Psoas muscle (tissue), 7 donors: ENCODE measurements at regions not wholly inside any gene's neighbourhood (a gene's known extent, or its start where the extent isn't known, plus 50 kb on each side); places are given as distances from the start of the nearest gene placed in this dataset.

Experiments
- ATAC-seq, 4 donors: fragments of 200-7000 bp; cut with Tn5 transposase; one replicate each; pipeline ENCODE4 v1.9.1; 2020; ENCODE audit warnings: moderate library complexity in 3 of 4, mild to moderate bottlenecking in 2 of 4
- DNase-seq, 2 donors: peaks; one replicate each; pipeline ENCODE4 v3.0.0-alpha.2; 2020
- H3K27ac ChIP-seq: fragments of 200-600 bp; one replicate; pipeline ENCODE4 v1.8.0; 2022
- H3K27me3 ChIP-seq, 3 donors: fragments of 200-600 bp in 1 of 3; one replicate each; pipeline versions ENCODE4 v1.6.1 to v1.8.0; 2013 to 2022; ENCODE audit warnings: low read length in 2 of 3, mild to moderate bottlenecking in 2 of 3, moderate library complexity in 1 of 3; ENCODE audit not compliant: insufficient read depth in 3 of 3
- H3K36me3 ChIP-seq, 2 donors: fragments of 200-600 bp in 1 of 2; one replicate each; pipeline versions ENCODE4 v1.6.1 to v1.8.0; 2013 to 2022; ENCODE audit warnings: low read depth in 1 of 2, mild to moderate bottlenecking in 1 of 2, moderate library complexity in 1 of 2; ENCODE audit not compliant: insufficient read depth in 1 of 2
- H3K4me1 ChIP-seq: fragments of 200-600 bp; one replicate; pipeline ENCODE4 v1.8.0; 2022
- H3K4me3 ChIP-seq: fragments of 200-600 bp; one replicate; pipeline ENCODE4 v1.8.0; 2022; ENCODE audit warnings: mild to moderate bottlenecking
- H3K9me3 ChIP-seq: fragments of 200-600 bp; one replicate; pipeline ENCODE4 v1.8.0; 2022
- WGBS, 3 donors: extraction: QIAGEN DNeasy Blood & Tissue Kit; methylation state at CpG; one replicate each; pipeline versions ENCODE4 v1.1.6 to v1.1.7; 2013; 5-methylcytosine and 5-hydroxymethylcytosine counted together
- intact Hi-C, 2 donors: fragments of 100-400 bp; cut with DNase I; formaldehyde crosslinking; loops; one replicate each; pipeline versions ENCODE4 v1.11.0 to v1.14.2; 2022
- TF ChIP-seq, protein P1 (sequence below): fragments of 200-600 bp; IDR thresholded peaks from one replicate; pipeline ENCODE4 v1.8.0; 2022; ENCODE audit warnings: antibody characterized with exemption
- donor health status: healthy with polysubstance abuse.
- donor health status: DM: no; HTN: no; CAD: no; lungs with moderate emphysema.
- donor health status: Bipolar disorder and iron deficiency.
- donor health status: healthy.
- donor health status: DM: yes; HTN: yes; CAD: no.
- donor health status: DM: no; HTN: no; CAD: no.
- donor health status: DM: yes; HTN: yes; CAD: no.

DNA sequence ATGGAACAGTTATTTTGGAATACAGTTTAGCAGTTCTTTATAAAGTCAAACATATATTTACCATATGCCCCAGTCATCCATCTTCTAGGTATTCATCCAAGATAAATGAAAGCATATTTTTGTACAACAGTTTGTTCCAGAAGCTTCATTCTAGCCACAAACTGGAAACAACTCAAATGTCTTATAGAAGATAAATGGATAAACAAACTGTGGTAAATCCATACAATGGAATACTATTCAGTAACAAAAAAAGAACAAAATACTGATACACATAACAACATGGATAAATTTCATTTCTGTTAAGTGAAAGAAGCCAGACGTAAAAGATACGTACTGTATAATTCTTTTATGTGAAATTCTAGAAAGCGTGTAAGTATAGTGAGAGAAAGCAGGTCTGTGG is 167.0 kb upstream of the AHI1 start:
- Histone ChIP-seq H3K9me3 (no peaks in the 10 kb centered on the region), H3K4me3 (no peak overlapping the region), H3K4me1 (peaks cover 5% of the 10 kb centered on the region), H3K27ac (no peak overlapping the region), H3K27me3 (no peaks in the 10 kb centered on the region), H3K36me3 (no peaks in the 10 kb centered on the region)
- WGBS, 3 donors, result 95 to 97% (median 96%) methylated on average over 3 of the region's 3 CpGs
- TF ChIP-seq, protein P1, sequence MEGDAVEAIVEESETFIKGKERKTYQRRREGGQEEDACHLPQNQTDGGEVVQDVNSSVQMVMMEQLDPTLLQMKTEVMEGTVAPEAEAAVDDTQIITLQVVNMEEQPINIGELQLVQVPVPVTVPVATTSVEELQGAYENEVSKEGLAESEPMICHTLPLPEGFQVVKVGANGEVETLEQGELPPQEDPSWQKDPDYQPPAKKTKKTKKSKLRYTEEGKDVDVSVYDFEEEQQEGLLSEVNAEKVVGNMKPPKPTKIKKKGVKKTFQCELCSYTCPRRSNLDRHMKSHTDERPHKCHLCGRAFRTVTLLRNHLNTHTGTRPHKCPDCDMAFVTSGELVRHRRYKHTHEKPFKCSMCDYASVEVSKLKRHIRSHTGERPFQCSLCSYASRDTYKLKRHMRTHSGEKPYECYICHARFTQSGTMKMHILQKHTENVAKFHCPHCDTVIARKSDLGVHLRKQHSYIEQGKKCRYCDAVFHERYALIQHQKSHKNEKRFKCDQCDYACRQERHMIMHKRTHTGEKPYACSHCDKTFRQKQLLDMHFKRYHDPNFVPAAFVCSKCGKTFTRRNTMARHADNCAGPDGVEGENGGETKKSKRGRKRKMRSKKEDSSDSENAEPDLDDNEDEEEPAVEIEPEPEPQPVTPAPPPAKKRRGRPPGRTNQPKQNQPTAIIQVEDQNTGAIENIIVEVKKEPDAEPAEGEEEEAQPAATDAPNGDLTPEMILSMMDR, result no peak
- intact Hi-C loops, result no loop called here
- DNase-seq, result no peak
- no peak for ATAC-seq

DNA sequence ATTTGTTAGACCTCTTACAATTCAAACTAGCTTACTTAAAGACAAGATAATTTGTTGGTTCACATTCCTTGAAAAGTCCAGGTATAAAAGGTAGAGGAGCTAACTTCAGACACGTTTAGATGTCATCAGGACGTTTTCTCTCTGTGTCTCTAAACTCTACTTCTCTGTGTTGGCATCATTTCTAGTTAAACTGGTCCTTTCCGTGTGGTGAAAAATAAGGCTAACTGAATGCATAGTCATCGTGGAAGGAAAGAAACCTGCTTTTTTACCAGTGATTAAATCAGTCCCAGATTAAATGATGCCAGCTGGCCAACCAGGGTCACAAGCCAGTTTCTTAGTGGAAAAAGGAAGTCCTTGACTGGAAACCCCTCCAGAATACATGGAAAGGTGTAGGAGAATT is 168.4 kb upstream of the AHI1 start:
- Histone ChIP-seq H3K36me3 (no peaks in the 10 kb centered on the region), H3K4me1 (peaks cover 5% of the 10 kb centered on the region), H3K27me3 (no peaks in the 10 kb centered on the region), H3K9me3 (no peaks in the 10 kb centered on the region), H3K4me3 (no peak overlapping the region), H3K27ac (no peak overlapping the region)
- DNase-seq (no peak), ATAC-seq (no peak)
- 54 to 78% (median 62%) methylated on average over 4 of the region's 4 CpGs for WGBS, 3 donors
- intact Hi-C loops, result no loop called here
- TF ChIP-seq, protein P1, result no peak

- no peaks in the 10 kb centered on the region for H3K27me3 ChIP-seq
- WGBS, 3 donors, result 5 to 11% (median 6%) methylated on average over 12 of the region's 12 CpGs
- peak in 2 of 4 donors; percentile 30 to 41 for ATAC-seq
- no peak overlapping the region for H3K27ac ChIP-seq
- H3K4me3 ChIP-seq, result peak overlapping the region; percentile 20
- intact Hi-C loops, result no loop called here
- no peaks in the 10 kb centered on the region for H3K36me3 ChIP-seq
- peaks cover 5% of the 10 kb centered on the region for H3K4me1 ChIP-seq
- TF ChIP-seq, protein P1, result no peak
- DNase-seq, result peak; percentile 36 to 47
- no peaks in the 10 kb centered on the region for H3K9me3 ChIP-seq
These were observed 170.3 kb upstream of the AHI1 start for GRCh38 chr6:135667691-135668455.

DNA sequence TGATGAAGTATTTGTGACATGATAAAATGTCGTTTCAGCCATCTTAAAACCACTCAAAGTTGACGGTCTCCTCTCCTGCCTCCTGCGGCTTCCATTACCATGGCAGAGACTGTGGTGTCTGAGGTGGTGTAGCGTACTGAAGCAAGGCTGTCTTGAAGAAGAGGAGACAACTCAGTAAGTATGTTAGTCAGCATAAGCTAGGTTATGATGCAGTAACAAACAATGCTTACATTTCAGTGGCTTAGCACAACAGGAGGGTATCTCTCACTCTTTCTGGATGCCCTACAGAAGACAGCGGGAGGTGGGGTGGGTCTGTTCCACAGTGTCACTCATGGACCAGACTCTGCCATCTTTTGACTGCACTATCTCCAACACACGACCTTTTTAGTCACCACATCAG is 174.7 kb upstream of the AHI1 start:
- 95 to 98% (median 96%) methylated on average over 6 of the region's 6 CpGs for WGBS, 3 donors
- intact Hi-C loops, result no loop called here
- Histone ChIP-seq H3K27me3 (no peaks in the 10 kb centered on the region), H3K36me3 (no peaks in the 10 kb centered on the region), H3K9me3 (no peaks in the 10 kb centered on the region), H3K27ac (no peak overlapping the region), H3K4me1 (peaks cover 5% of the 10 kb centered on the region), H3K4me3 (no peak overlapping the region)
- ATAC-seq, result no peak
- DNase-seq, result no peak
- TF ChIP-seq, protein P1, result no peak
